Lower lobe of right lung (tissue), 2 donors: ENCODE measurements at regions not wholly inside any gene's neighbourhood (a gene's known extent, or its start where the extent isn't known, plus 50 kb on each side); places are given as distances from the start of the nearest gene placed in this dataset.
A peak's percentile ranks its signal among the peaks of the same experiment; 100 is the strongest.

Experiments
- ATAC-seq, 2 donors: fragments of 200-7000 bp; cut with Tn5 transposase; one replicate each; pipeline ENCODE4 v1.9.1; 2020 to 2022; ENCODE audit warnings: mild to moderate bottlenecking in 2 of 2, moderate library complexity in 2 of 2
- DNase-seq: peaks from one replicate; pipeline ENCODE4 v3.0.0-alpha.2; 2020
- H3K27ac ChIP-seq: fragments of 200-600 bp; one replicate; pipeline ENCODE4 v1.8.0; 2022
- H3K27me3 ChIP-seq: fragments of 200-600 bp; one replicate; pipeline ENCODE4 v1.8.0; 2022; ENCODE audit warnings: low read depth
- H3K36me3 ChIP-seq: fragments of 200-600 bp; one replicate; pipeline ENCODE4 v1.8.0; 2022; ENCODE audit warnings: mild to moderate bottlenecking
- H3K4me1 ChIP-seq: fragments of 200-600 bp; one replicate; pipeline ENCODE4 v1.8.0; 2022
- H3K4me3 ChIP-seq: fragments of 200-600 bp; one replicate; pipeline ENCODE4 v1.8.0; 2022; ENCODE audit warnings: mild to moderate bottlenecking
- H3K9me3 ChIP-seq: fragments of 200-600 bp; one replicate; pipeline ENCODE4 v1.8.0; 2022
- CTCF ChIP-seq: fragments of 200-600 bp; IDR thresholded peaks from one replicate; pipeline ENCODE4 v1.8.0; 2022; ENCODE audit warnings: antibody characterized with exemption, mild to moderate bottlenecking
- intact Hi-C: fragments of 100-400 bp; cut with DNase I; formaldehyde crosslinking; loops from one replicate; pipeline ENCODE4 v1.11.0; 2022
- donor health status: DM: no; HTN: yes; CAD: no; lungs with severe emphysema.

DNA sequence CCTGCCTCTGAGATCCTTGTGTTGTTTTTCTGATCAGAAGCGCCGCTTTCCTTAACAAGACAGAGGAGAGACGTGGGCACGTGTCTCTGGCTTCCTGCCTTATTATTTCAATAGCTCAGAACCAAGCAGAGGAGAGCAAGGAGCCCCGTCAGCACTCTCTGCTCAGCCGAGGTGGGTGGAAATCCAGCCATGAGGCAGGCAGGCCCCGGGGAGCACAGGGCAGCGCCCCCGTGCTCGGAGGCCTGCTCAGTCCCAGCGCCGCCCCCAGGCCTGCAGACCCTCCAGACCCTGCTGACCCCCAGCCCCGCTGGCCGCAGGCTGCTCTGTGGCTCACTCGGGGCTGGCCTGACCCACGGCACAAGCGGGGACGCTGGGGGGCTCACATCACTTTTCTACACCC, 162.8 kb downstream of the BRD1 start:
- intact Hi-C loops = no loop called here
- no peak for ATAC-seq
- peaks cover 19% of the 10 kb centered on the region for H3K27me3 ChIP-seq
- DNase-seq = peak; percentile 23
- no peak overlapping the region for H3K4me3 ChIP-seq
- no peaks in the 10 kb centered on the region for H3K9me3 ChIP-seq
- no peaks in the 10 kb centered on the region for H3K36me3 ChIP-seq
- TF ChIP-seq CTCF = no peak
- H3K27ac ChIP-seq = peak overlapping the region; percentile 72
- H3K4me1 ChIP-seq = peaks cover 16% of the 10 kb centered on the region

GRCh38 chr22:49664371-49664881, 163.2 kb downstream of the BRD1 start:
- Histone ChIP-seq H3K4me1 (peaks cover 16% of the 10 kb centered on the region), H3K36me3 (no peaks in the 10 kb centered on the region), H3K9me3 (no peaks in the 10 kb centered on the region), H3K4me3 (no peak overlapping the region), H3K27me3 (peaks cover 18% of the 10 kb centered on the region), H3K27ac (peak overlapping the region; percentile 72)
- DNase-seq (peak; percentile 42), ATAC-seq (no peak)
- no peak for TF ChIP-seq CTCF
- intact Hi-C loops = no loop called here

DNA sequence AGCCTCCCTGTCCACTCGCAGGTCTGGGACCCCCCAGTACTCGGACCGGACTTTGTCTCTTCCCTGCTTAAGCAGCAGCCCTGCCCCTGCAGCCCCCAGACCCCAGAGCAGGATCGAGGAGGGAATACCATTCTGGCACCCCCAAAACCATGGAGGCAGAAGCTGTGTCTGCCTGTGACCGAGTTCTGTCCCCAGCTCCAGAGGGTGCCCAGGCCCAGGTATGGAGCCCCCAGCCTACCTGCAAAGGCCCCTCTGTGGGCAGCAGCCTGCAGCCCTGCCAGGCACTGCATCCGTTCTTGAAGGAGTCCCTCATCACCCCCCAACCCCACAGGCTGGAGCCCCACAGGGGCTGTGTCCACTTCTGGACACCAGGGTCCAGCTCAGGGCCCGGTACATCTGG, 163.8 kb downstream of the BRD1 start:
- H3K9me3 ChIP-seq = no peaks in the 10 kb centered on the region
- H3K27ac ChIP-seq = peak overlapping the region; percentile 72
- ATAC-seq (no peak), DNase-seq (peak; percentile 24)
- no peaks in the 10 kb centered on the region for H3K36me3 ChIP-seq
- intact Hi-C loops = no loop called here
- H3K27me3 ChIP-seq = peaks cover 14% of the 10 kb centered on the region
- peaks cover 16% of the 10 kb centered on the region for H3K4me1 ChIP-seq
- H3K4me3 ChIP-seq = no peak overlapping the region
- TF ChIP-seq CTCF = no peak

DNA sequence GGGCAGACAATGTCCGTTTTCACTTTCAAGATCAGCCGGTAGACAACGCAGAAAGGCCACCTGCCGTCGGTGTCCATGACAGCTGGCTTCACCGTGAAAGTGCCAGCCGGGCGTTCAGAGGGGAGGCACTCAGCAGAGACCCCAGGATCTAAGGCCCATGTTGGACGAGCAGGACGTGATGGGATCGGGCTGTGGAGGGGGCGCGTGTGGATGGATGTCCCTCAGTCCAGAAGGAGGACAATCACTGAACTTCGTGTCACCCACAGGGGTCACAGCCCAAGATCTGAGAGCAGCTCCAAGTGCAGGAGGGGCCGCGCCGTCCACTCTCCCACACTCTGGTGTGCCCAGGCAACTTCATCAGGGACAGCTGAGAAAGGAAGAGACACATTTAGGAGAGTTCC, 164.4 kb downstream of the BRD1 start:
- H3K36me3 ChIP-seq = no peaks in the 10 kb centered on the region
- H3K9me3 ChIP-seq = no peaks in the 10 kb centered on the region
- H3K4me3 ChIP-seq = no peak overlapping the region
- peak; percentile 19 for DNase-seq
- peaks cover 9% of the 10 kb centered on the region for H3K27me3 ChIP-seq
- no peak for ATAC-seq
- no peak overlapping the region for H3K27ac ChIP-seq
- intact Hi-C loops = no loop called here
- no peak for TF ChIP-seq CTCF
- H3K4me1 ChIP-seq = peaks cover 16% of the 10 kb centered on the region

GRCh38 chr22:49662681-49663080, 165.0 kb downstream of the BRD1 start:
- Histone ChIP-seq H3K27ac (no peak overlapping the region), H3K36me3 (no peaks in the 10 kb centered on the region), H3K9me3 (no peaks in the 10 kb centered on the region), H3K27me3 (peaks cover 6% of the 10 kb centered on the region), H3K4me3 (no peak overlapping the region), H3K4me1 (peaks cover 21% of the 10 kb centered on the region)
- ATAC-seq (no peak), DNase-seq (peak; percentile 28)
- TF ChIP-seq CTCF = no peak
- intact Hi-C loops = no loop called here
